H9 (cell line): ENCODE measurements at regions not wholly inside any gene's neighbourhood (a gene's known extent, or its start where the extent isn't known, plus 50 kb on each side); places are given as distances from the start of the nearest gene placed in this dataset.

Experiments used
- DNase-seq: peaks from one replicate; pipeline ENCODE4 v3.0.0-alpha.2; 2017
- H2AFZ ChIP-seq: one replicate; pipeline ENCODE4 v1.6.1; 2013; ENCODE audit warnings: mild to moderate bottlenecking, low read length, control low read depth, moderate library complexity
- H2AK5ac ChIP-seq: 2 replicates; pipeline ENCODE4 v1.6.1; 2013; ENCODE audit warnings: low read length, control low read depth, mixed read lengths; ENCODE audit not compliant: insufficient read length
- H2BK120ac ChIP-seq: one replicate; pipeline ENCODE4 v1.6.1; 2013; ENCODE audit warnings: low read depth, mild to moderate bottlenecking, low read length, control low read depth, inconsistent platforms; ENCODE audit not compliant: poor library complexity, severe bottlenecking
- H2BK12ac ChIP-seq: 2 replicates; pipeline ENCODE4 v1.6.1; 2013; ENCODE audit warnings: low read length, control low read depth, mixed read lengths, low read depth; ENCODE audit not compliant: insufficient read length
- H2BK15ac ChIP-seq: 2 replicates; pipeline ENCODE4 v1.6.1; 2013; ENCODE audit warnings: low read depth, low read length, control low read depth
- H2BK20ac ChIP-seq: one replicate; pipeline ENCODE4 v1.6.1; 2013; ENCODE audit warnings: low read depth, mild to moderate bottlenecking, low read length, control low read depth, inconsistent platforms; ENCODE audit not compliant: poor library complexity, severe bottlenecking
- H2BK5ac ChIP-seq: 2 replicates; pipeline ENCODE4 v1.6.1; 2013; ENCODE audit warnings: low read length, control low read depth, mixed read lengths; ENCODE audit not compliant: insufficient read length
- H3K14ac ChIP-seq: 2 replicates; pipeline ENCODE4 v1.6.1; 2013; ENCODE audit warnings: low read length, control low read depth; ENCODE audit not compliant: insufficient read depth
- H3K18ac ChIP-seq: 2 replicates; pipeline ENCODE4 v1.6.1; 2013; ENCODE audit warnings: low read depth, mild to moderate bottlenecking, mixed read lengths, low read length, control low read depth; ENCODE audit not compliant: insufficient read length
- H3K23ac ChIP-seq: 2 replicates; pipeline ENCODE4 v1.6.1; 2013; ENCODE audit warnings: low read length, control low read depth, mixed read lengths, low read depth; ENCODE audit not compliant: insufficient read length
- H3K23me2 ChIP-seq: 2 replicates; pipeline ENCODE4 v1.6.1; 2013; ENCODE audit warnings: low read depth, mild to moderate bottlenecking, mixed read lengths, low read length, control low read depth; ENCODE audit not compliant: insufficient read length, poor library complexity, severe bottlenecking
- H3K27ac ChIP-seq: 2 replicates; pipeline ENCODE4 v1.5.1; 2013; ENCODE audit warnings: low read length, control low read depth, mixed read lengths, low read depth; ENCODE audit not compliant: insufficient read length
- H3K27me3 ChIP-seq: 2 replicates; pipeline ENCODE4 v1.6.1; 2013; ENCODE audit warnings: low read length, control low read depth, inconsistent platforms; ENCODE audit not compliant: insufficient read depth
- H3K4ac ChIP-seq: 2 replicates; pipeline ENCODE4 v1.6.1; 2013; ENCODE audit warnings: low read depth, mild to moderate bottlenecking, control low read depth, inconsistent platforms, low read length, moderate library complexity
- H3K4me1 ChIP-seq: 2 replicates; pipeline ENCODE4 v1.6.1; 2013; ENCODE audit warnings: low read length, control low read depth, inconsistent platforms; ENCODE audit not compliant: insufficient read depth
- H3K4me2 ChIP-seq: 2 replicates; pipeline ENCODE4 v1.6.1; 2013; ENCODE audit warnings: low read length, control low read depth, mixed read lengths; ENCODE audit not compliant: insufficient read length, insufficient read depth
- H3K56ac ChIP-seq: 2 replicates; pipeline ENCODE4 v1.6.1; 2013; ENCODE audit warnings: low read depth, mild to moderate bottlenecking, mixed read lengths, low read length, control low read depth; ENCODE audit not compliant: insufficient read length
- H3K79me1 ChIP-seq: 2 replicates; pipeline ENCODE4 v1.6.1; 2013; ENCODE audit warnings: low read depth, mild to moderate bottlenecking, moderate library complexity, low read length, control low read depth, inconsistent platforms; ENCODE audit not compliant: insufficient read depth, poor library complexity, severe bottlenecking
- H3K79me2 ChIP-seq: 2 replicates; pipeline ENCODE4 v1.6.1; 2013; ENCODE audit warnings: low read length, control low read depth, inconsistent platforms; ENCODE audit not compliant: insufficient read depth
- H3K9ac ChIP-seq: 2 replicates; pipeline ENCODE4 v1.6.1; 2013; ENCODE audit warnings: low read length, control low read depth, mixed read lengths; ENCODE audit not compliant: insufficient read length; ENCODE audit errors: extremely low read depth
- H3K9me3 ChIP-seq: one replicate; pipeline ENCODE4 v1.6.1; 2013; ENCODE audit warnings: low read depth, low read length, inconsistent platforms; ENCODE audit not compliant: control insufficient read depth
- H3T11ph ChIP-seq: one replicate; pipeline ENCODE4 v1.6.1; 2013; ENCODE audit warnings: mild to moderate bottlenecking, low read length, control low read depth, inconsistent platforms
- H4K20me1 ChIP-seq: one replicate; pipeline ENCODE4 v1.6.1; 2013; ENCODE audit not compliant: control insufficient read depth, insufficient read length, insufficient read depth
- H4K5ac ChIP-seq: 2 replicates; pipeline ENCODE4 v1.6.1; 2013; ENCODE audit warnings: low read depth, mild to moderate bottlenecking, mixed read lengths, low read length, control low read depth; ENCODE audit not compliant: insufficient read length
- H4K8ac ChIP-seq: replicated peaks from 2 replicates; pipeline ENCODE4 v1.6.1; 2013; ENCODE audit warnings: low read length, control low read depth, mixed read lengths, low read depth; ENCODE audit not compliant: insufficient read length
- H4K91ac ChIP-seq: 2 replicates; pipeline ENCODE4 v1.6.1; 2013; ENCODE audit warnings: low read depth, mild to moderate bottlenecking, moderate library complexity, mixed read lengths, low read length, control low read depth; ENCODE audit not compliant: insufficient read length
- H3K27ac Mint-ChIP-seq, 3 experiments: 2 replicates in 2 of 3; 3 replicates in 1 of 3; pipeline ENCODE4 v1.8.0; 2020 to 2021; ENCODE audit warnings: mixed read lengths in 3 of 3, mild to moderate bottlenecking in 1 of 3, moderate library complexity in 1 of 3
- H3K27me3 Mint-ChIP-seq: 2 replicates; pipeline ENCODE4 v1.8.0; 2021; ENCODE audit warnings: low read depth, mild to moderate bottlenecking, moderate library complexity, mixed read lengths
- H3K36me3 Mint-ChIP-seq, 3 experiments: 2 replicates in 2 of 3; 3 replicates in 1 of 3; pipeline ENCODE4 v1.8.0; 2020 to 2021; ENCODE audit warnings: low read depth in 3 of 3, mixed read lengths in 3 of 3; ENCODE audit not compliant: insufficient read depth in 1 of 3
- H3K4me1 Mint-ChIP-seq, 2 experiments: 2 replicates each; pipeline ENCODE4 v1.8.0; 2020; ENCODE audit warnings: mixed read lengths in 2 of 2
- H3K4me3 Mint-ChIP-seq, 2 experiments: 2 replicates in 1 of 2; 3 replicates in 1 of 2; pipeline ENCODE4 v1.8.0; 2020 to 2021; ENCODE audit warnings: mild to moderate bottlenecking in 2 of 2, mixed read lengths in 2 of 2, moderate library complexity in 1 of 2
- H3K9me3 Mint-ChIP-seq, 2 experiments: 2 replicates in 1 of 2; 3 replicates in 1 of 2; pipeline ENCODE4 v1.8.0; 2020; ENCODE audit warnings: mild to moderate bottlenecking in 2 of 2, mixed read lengths in 2 of 2, moderate library complexity in 1 of 2
- CTCF ChIP-seq: fragments of 200-600 bp; sonication (generic); conservative IDR thresholded peaks from 3 replicates; pipeline ENCODE4 v1.8.0; 2021; ENCODE audit warnings: antibody characterized with exemption, mild to moderate bottlenecking
- WGBS: extraction: QIAGEN DNeasy Blood & Tissue Kit; methylation state at CpG from one replicate; pipeline ENCODE4 v1.1.7; 2013; ENCODE audit warnings: missing lambda C conversion rate, low lambda C conversion rate, mixed read lengths; ENCODE audit not compliant: insufficient read length; ENCODE audit errors: extremely low coverage; 5-methylcytosine and 5-hydroxymethylcytosine counted together

GRCh38 chr13:105902396-105902795 lies 633.1 kb downstream of the EFNB2 start:
- Histone ChIP-seq H3K9ac (no peak overlapping the region), H3K23ac (no peak overlapping the region), H2AFZ (no peak overlapping the region), H3K4ac (no peak overlapping the region), H2BK12ac (no peak overlapping the region), H3K18ac (no peak overlapping the region), H4K8ac (no peak overlapping the region), H2BK5ac (no peak overlapping the region), H2BK120ac (no peak overlapping the region), H3K56ac (no peak overlapping the region), H3K4me2 (no peak overlapping the region), H2AK5ac (no peak overlapping the region), H4K5ac (no peak overlapping the region), H2BK20ac (no peak overlapping the region), H3K27ac (no peak overlapping the region), H3K79me1 (no peaks in the 10 kb centered on the region), H3K23me2 (no peaks in the 10 kb centered on the region), H3K9me3 (no peaks in the 10 kb centered on the region), H3K4me1 (no peaks in the 10 kb centered on the region), H3K14ac (no peak overlapping the region), H4K91ac (no peak overlapping the region), H3K27me3 (no peaks in the 10 kb centered on the region), H3K79me2 (no peaks in the 10 kb centered on the region), H2BK15ac (no peak overlapping the region), H3T11ph (no peak overlapping the region), H4K20me1 (no peaks in the 10 kb centered on the region)
- H3K4me3 Mint-ChIP-seq, result no peak overlapping the region
- no peak for DNase-seq
- no peaks in the 10 kb centered on the region; a peak in 1 of 5 replicates for H3K9me3 Mint-ChIP-seq
- no peaks in the 10 kb centered on the region for H3K27me3 Mint-ChIP-seq
- no peak overlapping the region for H3K27ac Mint-ChIP-seq
- no peaks in the 10 kb centered on the region for H3K36me3 Mint-ChIP-seq
- TF ChIP-seq CTCF, result no peak
- WGBS, result no CpG with 5 or more reads among the region's 2 CpGs
- no peaks in the 10 kb centered on the region for H3K4me1 Mint-ChIP-seq
